Kidney glomerular epithelial cell (primary cell): ENCODE measurements at regions not wholly inside any gene's neighbourhood (a gene's known extent, or its start where the extent isn't known, plus 50 kb on each side); places are given as distances from the start of the nearest gene placed in this dataset.
A peak's percentile ranks its signal among the peaks of the same experiment; 100 is the strongest.
"Not testable (repeated sequence)": the region's sequence is repeated elsewhere in the genome, so short reads cannot be mapped to it uniquely, and the experiment has no call there.

Experiments
- DNase-seq: peaks from one replicate; lab custom pipeline; 2025; lab: John Stamatoyannopoulos, UW

GRCh38 chr6:103167345-103168071, 1692.2 kb downstream of the HACE1 start:
- DNase-seq, result no peak

DNA sequence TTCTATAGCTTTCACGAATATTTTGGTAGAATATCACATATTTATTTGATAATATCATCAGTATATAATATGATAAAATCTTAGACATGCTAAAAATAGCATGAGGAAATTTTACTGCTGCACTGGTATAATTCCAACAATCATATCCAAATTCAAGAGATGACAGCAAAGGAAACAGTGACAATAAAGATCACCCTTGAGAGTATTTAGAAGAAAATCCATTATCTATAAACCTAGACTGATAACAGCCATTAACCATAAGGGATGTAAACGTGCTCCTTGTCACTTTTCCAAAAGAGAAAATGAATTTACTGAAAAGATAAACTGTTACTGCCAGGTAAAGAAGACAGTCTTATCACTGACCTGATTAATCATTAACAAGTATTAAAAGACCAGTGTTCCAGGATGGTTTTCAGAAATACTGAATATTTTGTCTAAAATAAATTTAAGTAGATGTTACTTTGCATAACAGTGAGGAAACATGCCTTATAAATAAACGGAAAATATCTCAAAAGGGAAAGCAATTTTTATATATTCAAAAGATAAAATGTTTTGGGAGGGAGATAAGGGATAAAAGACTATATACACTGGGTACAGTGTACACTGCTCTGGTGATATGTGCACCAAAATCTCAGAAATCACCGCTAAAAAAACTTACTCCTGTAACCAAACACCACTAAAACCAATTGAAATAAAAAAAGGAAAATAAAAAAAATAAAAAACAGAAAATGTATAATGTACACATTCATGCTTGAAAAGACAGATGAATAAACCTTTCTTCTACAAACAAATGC, 1704.7 kb downstream of the HACE1 start:
- no peak for DNase-seq

DNA sequence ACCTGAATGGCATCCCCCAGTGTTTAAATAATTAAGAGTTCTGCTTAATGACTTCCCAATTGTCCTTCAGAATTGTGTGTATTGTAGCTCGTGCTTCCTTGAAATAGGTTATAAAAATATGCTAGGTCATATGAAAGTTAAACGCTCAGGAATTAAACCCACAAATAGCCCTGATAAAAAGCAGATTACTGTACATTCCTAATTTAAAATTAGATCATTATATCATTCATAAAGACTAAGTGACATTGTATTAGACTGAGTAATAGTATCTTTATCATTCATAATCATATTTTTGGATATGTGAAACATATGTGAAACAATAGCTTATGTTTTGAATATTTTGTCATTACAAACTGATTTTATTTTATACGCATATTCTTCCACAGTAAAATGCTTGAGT, 1706.7 kb downstream of the HACE1 start:
- no peak for DNase-seq

GRCh38 chr6:103142902-103143301, 1716.8 kb downstream of the HACE1 start:
- DNase-seq, result no peak

- no peak for DNase-seq
Measured at GRCh38 chr6:103140308-103141027, 1719.3 kb downstream of the HACE1 start.

- no peak for DNase-seq
Measured at GRCh38 chr6:103139377-103139776, 1720.3 kb downstream of the HACE1 start.

GRCh38 chr6:103124471-103124870, 1731.0 kb downstream of the GRIK2 start:
- DNase-seq, result no peak

DNA sequence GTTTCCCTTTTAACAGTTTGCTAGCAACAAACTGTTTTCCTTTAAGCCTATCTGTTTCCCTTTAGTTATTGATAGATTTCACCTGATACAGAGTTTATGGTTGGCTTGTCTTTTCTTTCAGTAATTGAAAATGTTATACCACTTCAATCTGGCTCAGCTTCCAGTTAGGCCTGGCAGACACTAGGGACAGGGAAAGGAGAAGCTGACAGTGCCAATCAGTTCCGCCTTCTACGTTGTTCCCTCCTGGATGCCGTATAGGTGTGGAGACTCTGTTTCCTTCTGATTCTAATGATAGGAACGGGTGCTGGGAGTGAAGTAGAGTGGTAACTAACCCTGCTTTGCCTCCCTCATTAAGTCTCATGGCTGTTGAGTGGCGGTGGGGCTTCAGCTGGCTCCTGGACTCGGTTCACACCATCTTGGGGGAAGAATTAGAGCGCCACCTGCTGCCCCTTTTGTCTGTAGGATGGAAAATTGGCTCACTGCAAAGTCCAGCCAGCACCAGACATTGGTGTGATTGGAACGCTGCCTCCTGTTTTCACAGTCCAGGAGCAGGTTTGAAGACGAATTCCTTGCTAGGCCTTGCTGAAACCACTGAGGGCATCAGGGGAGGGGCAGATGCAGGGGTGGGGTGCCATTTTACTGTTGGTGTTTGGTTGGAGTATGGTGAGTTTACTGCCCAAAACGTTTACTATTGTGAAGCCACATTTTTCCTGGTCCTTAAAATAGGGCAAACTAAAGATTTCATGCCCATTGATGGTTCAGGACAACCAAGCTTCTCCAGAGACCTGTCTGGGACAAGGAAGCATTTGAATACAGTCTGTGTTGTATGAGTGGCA, 1729.5 kb downstream of the GRIK2 start:
- peak; percentile 30 for DNase-seq

- no peak for DNase-seq
Measured at GRCh38 chr6:103119056-103119455, 1725.5 kb downstream of the GRIK2 start.

DNA sequence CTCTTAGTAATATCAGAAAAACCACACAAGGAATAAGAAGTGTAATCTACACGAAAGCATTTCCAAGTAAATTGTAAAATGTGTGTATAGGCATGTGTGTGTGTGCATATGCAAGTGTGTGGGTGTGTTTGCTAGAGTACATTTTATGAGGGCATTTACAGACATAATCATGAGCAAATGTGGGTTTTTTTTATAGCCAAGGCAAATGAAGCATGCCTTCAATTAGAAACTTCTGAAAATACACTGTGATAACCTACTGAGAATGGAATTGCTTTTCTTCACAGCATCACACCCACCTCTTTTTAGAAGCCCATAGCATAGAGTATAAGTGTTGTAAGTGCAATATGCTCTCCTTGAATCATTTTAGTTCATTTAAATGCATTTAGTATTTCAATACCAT, 1721.1 kb downstream of the GRIK2 start:
- DNase-seq, result no peak

DNA sequence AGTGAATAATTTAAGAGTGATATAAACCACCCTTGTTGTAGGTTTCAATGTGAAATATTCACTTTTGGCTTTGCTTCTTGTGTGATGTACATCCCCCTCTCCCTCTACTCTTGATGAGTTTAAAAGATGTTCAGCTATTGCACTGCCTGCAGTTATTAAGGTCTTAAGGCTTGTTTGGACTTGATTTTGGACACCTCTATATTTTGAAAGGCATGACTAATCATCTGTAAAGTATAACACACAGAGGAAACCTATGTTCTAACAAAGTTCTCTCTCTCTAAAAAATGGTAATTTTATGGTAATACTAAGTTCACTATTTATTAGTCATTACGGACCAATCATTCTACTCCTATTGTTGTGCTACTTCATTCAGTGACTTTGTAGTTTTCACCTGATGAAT, 1719.9 kb downstream of the GRIK2 start:
- DNase-seq, result no peak

- no peak for DNase-seq
Measured at GRCh38 chr6:103107985-103108384, 1714.5 kb downstream of the GRIK2 start.

DNA sequence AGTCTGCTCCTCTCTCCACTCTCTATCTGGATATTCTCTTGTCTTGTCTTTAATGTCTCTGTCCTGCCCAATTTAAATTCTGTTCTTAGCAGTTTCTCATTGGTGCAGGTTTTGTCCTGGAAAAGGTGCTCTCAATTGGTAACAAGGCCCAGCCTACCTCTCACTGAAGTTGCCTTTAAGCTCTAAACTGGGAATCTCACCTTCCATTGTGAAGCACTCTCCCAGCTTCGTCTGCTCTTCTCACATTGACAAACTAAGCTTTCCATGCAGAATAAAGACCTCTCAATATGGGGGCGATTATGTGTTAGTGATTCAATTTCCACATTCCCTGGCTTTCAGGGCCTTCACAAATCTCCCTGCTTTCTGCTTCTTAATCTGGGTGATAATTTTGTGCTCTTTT, 1712.2 kb downstream of the GRIK2 start:
- no peak for DNase-seq

DNA sequence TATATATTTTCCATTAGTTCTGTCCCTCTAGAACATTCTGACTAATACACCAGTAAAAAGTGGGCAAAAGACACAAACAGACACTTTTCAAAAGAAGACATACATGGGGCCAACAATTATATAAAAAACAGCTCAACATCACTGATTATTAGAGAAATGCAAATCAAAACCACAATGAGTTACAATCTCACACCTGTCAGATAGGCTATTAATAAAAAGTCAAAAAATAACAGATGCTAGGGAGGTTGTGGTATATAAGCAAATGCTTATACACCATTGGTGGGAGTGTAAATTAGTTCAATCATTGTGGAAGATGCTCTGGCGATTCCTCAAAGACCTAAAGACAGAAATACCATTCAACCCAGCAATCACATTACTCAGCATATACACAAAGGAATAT, 1707.8 kb downstream of the GRIK2 start:
- no peak for DNase-seq

DNA sequence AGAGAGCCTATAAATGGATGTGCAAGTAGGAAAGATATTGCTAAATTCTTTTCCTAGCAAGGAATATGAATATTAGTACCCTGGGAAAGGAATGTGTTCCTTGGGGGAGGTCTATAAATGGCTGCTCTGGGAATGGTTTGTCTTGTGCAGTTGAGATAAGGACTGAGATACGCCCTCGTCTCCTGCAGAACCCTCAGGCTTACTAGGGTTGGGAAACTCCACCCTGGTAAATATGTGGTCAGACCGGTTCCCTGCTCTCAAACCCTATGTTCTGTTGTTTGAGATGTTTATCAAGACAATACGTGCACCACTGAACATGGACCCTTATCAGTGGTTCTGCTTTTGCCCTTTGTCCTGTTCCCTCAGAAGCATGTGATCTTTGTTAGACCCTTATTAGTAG, 1698.9 kb downstream of the GRIK2 start:
- not testable (repeated sequence) for DNase-seq

- DNase-seq, result no peak
Measured at GRCh38 chr6:103085801-103086200, 1692.3 kb downstream of the GRIK2 start.

DNA sequence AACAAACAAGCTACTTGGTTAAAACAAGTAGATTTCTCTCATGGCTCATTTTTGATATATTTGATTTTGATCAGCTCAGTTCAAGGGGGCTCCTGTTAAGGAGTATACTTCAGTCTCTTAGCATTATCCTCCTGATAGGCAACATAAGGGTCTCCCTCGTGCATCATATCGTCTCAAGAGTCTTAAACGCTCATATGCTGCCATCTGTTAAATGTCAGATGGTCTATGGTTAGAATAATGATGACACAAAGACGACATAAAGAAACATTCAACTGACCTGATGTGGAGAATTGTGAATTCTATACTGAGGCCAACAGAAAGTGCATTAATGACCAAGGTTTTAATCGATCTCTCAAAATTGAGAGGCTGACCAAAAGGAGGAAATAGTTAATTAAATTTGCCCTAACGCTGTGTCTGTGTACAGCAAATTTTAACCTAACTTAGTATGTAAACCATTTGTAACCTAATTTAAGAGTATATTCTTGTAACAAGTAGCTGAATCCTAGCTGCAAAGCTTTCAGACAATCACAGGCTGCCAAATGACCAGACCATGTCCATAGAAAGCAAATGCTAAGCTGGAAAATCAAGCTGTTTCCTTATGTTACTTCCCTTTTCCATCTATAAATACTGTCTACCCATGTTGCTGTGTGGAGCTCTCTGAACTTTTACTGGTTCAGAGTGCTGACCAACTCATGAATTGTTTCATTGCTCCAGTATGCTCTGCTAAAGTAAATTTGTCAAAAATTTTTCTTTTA, 1688.5 kb downstream of the GRIK2 start:
- DNase-seq, result no peak

DNA sequence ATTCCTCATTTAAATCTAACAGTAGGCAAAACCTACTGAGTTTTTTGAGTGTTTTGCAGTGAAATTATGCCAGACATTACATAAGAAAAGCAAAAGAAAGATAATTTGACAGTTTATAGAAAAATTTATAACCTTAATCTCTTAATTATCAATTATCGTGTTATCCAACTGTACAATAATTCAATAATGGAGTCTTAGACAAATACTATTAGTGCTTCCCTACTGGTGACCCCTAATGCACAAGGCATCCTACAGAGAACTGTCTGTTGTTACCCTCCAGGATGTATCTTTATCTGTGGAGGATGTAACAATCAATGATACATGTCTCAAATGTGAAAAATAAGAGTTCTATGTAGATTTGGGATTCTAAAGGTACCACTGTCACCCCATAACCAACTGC, 1687.6 kb downstream of the GRIK2 start:
- no peak for DNase-seq

DNA sequence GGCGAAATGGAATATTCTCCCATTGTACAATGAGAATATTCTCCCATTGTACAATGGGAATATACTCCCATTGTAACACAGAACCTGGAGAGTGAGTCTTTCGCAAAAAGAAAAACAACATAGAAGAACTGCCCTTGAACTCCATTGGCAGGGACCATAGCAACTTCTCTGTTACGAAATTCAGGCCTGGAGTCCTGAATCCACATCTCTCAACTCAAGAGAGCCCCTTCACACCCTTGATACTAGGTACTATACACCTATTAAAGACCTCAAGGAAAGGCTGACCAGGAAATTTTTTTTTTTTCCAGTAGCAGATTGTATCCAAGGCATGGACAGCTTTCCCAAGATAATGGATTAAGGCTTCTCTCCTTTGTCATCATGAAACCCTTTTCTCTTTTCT, 1687.0 kb downstream of the GRIK2 start:
- DNase-seq, result no peak

GRCh38 chr6:103079867-103080266, 1686.4 kb downstream of the GRIK2 start:
- DNase-seq, result no peak

- no peak for DNase-seq
Measured at GRCh38 chr6:103062136-103062535, 1668.6 kb downstream of the GRIK2 start.
